ENCODE measurements at regions not wholly inside any gene's neighbourhood (a gene's known extent, or its start where the extent isn't known, plus 50 kb on each side); places are given as distances from the start of the nearest gene placed in this dataset.
"Not testable (repeated sequence)": the region's sequence is repeated elsewhere in the genome, so short reads cannot be mapped to it uniquely, and the experiment has no call there.

DNA sequence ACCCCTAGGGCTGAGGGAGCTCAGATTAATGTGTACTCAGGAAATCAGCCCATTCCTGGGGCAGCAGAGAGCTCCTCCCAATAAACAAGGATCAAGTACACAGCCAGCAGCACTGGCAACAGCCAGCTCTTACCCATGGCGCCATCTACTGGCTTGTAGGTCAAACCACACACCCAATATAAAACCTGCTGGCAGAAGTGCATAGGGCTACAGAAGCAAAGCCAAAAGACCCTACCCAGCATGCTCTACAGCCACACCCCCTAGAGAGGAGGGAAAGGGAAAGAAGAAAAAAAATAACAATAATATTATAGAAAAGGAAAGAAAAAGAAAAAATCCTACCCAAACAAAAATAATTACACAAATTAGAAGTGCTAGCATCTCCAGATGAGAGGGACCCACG lies 127.5 kb upstream of the PABPC3 start:
- not testable (repeated sequence) for TF ChIP-seq POLR2A (IDR thresholded peaks at IDR 0.05)
- TF ChIP-seq, protein P1, sequence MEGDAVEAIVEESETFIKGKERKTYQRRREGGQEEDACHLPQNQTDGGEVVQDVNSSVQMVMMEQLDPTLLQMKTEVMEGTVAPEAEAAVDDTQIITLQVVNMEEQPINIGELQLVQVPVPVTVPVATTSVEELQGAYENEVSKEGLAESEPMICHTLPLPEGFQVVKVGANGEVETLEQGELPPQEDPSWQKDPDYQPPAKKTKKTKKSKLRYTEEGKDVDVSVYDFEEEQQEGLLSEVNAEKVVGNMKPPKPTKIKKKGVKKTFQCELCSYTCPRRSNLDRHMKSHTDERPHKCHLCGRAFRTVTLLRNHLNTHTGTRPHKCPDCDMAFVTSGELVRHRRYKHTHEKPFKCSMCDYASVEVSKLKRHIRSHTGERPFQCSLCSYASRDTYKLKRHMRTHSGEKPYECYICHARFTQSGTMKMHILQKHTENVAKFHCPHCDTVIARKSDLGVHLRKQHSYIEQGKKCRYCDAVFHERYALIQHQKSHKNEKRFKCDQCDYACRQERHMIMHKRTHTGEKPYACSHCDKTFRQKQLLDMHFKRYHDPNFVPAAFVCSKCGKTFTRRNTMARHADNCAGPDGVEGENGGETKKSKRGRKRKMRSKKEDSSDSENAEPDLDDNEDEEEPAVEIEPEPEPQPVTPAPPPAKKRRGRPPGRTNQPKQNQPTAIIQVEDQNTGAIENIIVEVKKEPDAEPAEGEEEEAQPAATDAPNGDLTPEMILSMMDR (IDR thresholded peaks at IDR 0.05) = peak in 1 of 3 donors; percentile 34

All from breast epithelium (tissue), 3 donors.